ENCODE measurements at regions not wholly inside any gene's neighbourhood (a gene's known extent, or its start where the extent isn't known, plus 50 kb on each side); places are given as distances from the start of the nearest gene placed in this dataset.

GRCh38 chr17:59469786-59470485 lies 95.5 kb upstream of the DHX40 start (continued):
- TF ChIP-seq ATF7-NPFF (CRISPR knock-in tag; IDR thresholded peaks at IDR 0.05; ENCODE audit: low read depth): peak; percentile 69
- no peak for TF ChIP-seq ATF6 (CRISPR knock-in tag; conservative IDR thresholded peaks at IDR 0.05)
- TF ChIP-seq PITX1 (CRISPR knock-in tag; IDR thresholded peaks at IDR 0.05): peak; percentile 100
- peak; percentile 97 for TF ChIP-seq ZNF276 (CRISPR knock-in tag; IDR thresholded peaks at IDR 0.05; ENCODE audit: low read depth)
- no peak; the same call in 1 of the 2 replicates for TF ChIP-seq ZNF337 (CRISPR knock-in tag; IDR thresholded peaks at IDR 0.05; ENCODE audit: borderline replicate concordance, low read depth)
- TF ChIP-seq GPN1 (CRISPR knock-in tag; IDR thresholded peaks at IDR 0.05; ENCODE audit: borderline replicate concordance): no peak
- TF ChIP-seq ELF4 (CRISPR knock-in tag; IDR thresholded peaks at IDR 0.05; ENCODE audit: borderline replicate concordance): peak; percentile 27; the same call in 1 of the 2 replicates
- TF ChIP-seq TCF12 (IDR thresholded peaks at IDR 0.05): no peak
- peak; percentile 94; the same call in 1 of the 2 replicates for TF ChIP-seq TCF12 (CRISPR knock-in tag; IDR thresholded peaks at IDR 0.05)
- TF ChIP-seq TSC22D2 (CRISPR knock-in tag; IDR thresholded peaks at IDR 0.05; ENCODE audit: borderline replicate concordance): 0 out of 2 replicates have a peak, but pooled peaks have one; percentile 58
- TF ChIP-seq CREB1 (IDR thresholded peaks at IDR 0.05): no peak
- TF ChIP-seq CREB1 (CRISPR knock-in tag; IDR thresholded peaks at IDR 0.05): peak; percentile 79
- TF ChIP-seq PHF20 (CRISPR knock-in tag; IDR thresholded peaks at IDR 0.05): no peak
- peak; percentile 88 for TF ChIP-seq PHF5A (CRISPR knock-in tag; IDR thresholded peaks at IDR 0.05; ENCODE audit: low read depth, unreplicated experiment)
- TF ChIP-seq ZNF790 (CRISPR knock-in tag; IDR thresholded peaks at IDR 0.05; ENCODE audit: borderline replicate concordance): 0 out of 2 replicates have a peak, but pooled peaks have one; percentile 66
- TF ChIP-seq NFIC (IDR thresholded peaks at IDR 0.05; ENCODE audit: low read length): peak; percentile 94
- no peak for TF ChIP-seq CEBPZ (IDR thresholded peaks at IDR 0.05; ENCODE audit: low read length)
- no peak for TF ChIP-seq CREB3 (CRISPR knock-in tag; IDR thresholded peaks at IDR 0.05)
- 0 out of 2 replicates have a peak, but pooled peaks have one; percentile 32 for TF ChIP-seq POLR2AphosphoS5 (IDR thresholded peaks at IDR 0.05; ENCODE audit: low read depth, low read length)
- TF ChIP-seq RBAK (CRISPR knock-in tag; IDR thresholded peaks at IDR 0.05): 0 out of 2 replicates have a peak, but pooled peaks have one; percentile 74
- TF ChIP-seq ESRRA (CRISPR knock-in tag; IDR thresholded peaks at IDR 0.05; ENCODE audit: low read depth): peak; percentile 98
- no peak for TF ChIP-seq SIN3B (IDR thresholded peaks at IDR 0.05; ENCODE audit: low read length)
- TF ChIP-seq THYN1 (CRISPR knock-in tag; IDR thresholded peaks at IDR 0.05; ENCODE audit: borderline replicate concordance, low read depth): no peak
